CD4-positive, alpha-beta T cell treated with Interleukin-15 for 4 hours (primary cell): ENCODE measurements at regions not wholly inside any gene's neighbourhood (a gene's known extent, or its start where the extent isn't known, plus 50 kb on each side); places are given as distances from the start of the nearest gene placed in this dataset.

Source experiments
- DNase-seq: peaks from one replicate; pipeline ENCODE4 v3.0.0-alpha.2; 2020; ENCODE audit warnings: low spot score

GRCh38 chr20:11043001-11043400, 369.2 kb upstream of the JAG1 start:
- DNase-seq = no peak

- DNase-seq = no peak
These were observed 370.8 kb upstream of the JAG1 start for GRCh38 chr20:11044561-11044960.

GRCh38 chr20:11045412-11046175, 371.8 kb upstream of the JAG1 start:
- DNase-seq = no peak

GRCh38 chr20:11047559-11047958, 373.8 kb upstream of the JAG1 start:
- no peak for DNase-seq

GRCh38 chr20:11048739-11049138, 374.9 kb upstream of the JAG1 start:
- no peak for DNase-seq

- no peak for DNase-seq
These were observed 376.6 kb upstream of the JAG1 start for GRCh38 chr20:11050350-11050749.

- DNase-seq = no peak
These were observed 377.3 kb upstream of the JAG1 start for GRCh38 chr20:11051136-11051535.

GRCh38 chr20:11053310-11053709, 379.5 kb upstream of the JAG1 start:
- DNase-seq = no peak

GRCh38 chr20:11054266-11054993, 380.6 kb upstream of the JAG1 start:
- no peak for DNase-seq

GRCh38 chr20:11056414-11056813, 382.6 kb upstream of the JAG1 start:
- no peak for DNase-seq

GRCh38 chr20:11057624-11058023, 383.8 kb upstream of the JAG1 start:
- DNase-seq = no peak

GRCh38 chr20:11059659-11060058, 385.9 kb upstream of the JAG1 start:
- no peak for DNase-seq

- no peak for DNase-seq
These were observed 386.8 kb upstream of the JAG1 start for GRCh38 chr20:11060423-11061185.

GRCh38 chr20:11063444-11063843, 389.6 kb upstream of the JAG1 start:
- no peak for DNase-seq

- DNase-seq = no peak
These were observed 391.1 kb upstream of the JAG1 start for GRCh38 chr20:11064946-11065345.

- DNase-seq = no peak
These were observed 393.6 kb upstream of the JAG1 start for GRCh38 chr20:11067359-11067758.

- DNase-seq = no peak
These were observed 399.2 kb upstream of the JAG1 start for GRCh38 chr20:11072982-11073381.

GRCh38 chr20:11076434-11077105, 402.8 kb upstream of the JAG1 start:
- DNase-seq = no peak

- no peak for DNase-seq
These were observed 403.4 kb upstream of the JAG1 start for GRCh38 chr20:11077226-11077625.

GRCh38 chr20:11080010-11080409, 406.2 kb upstream of the JAG1 start:
- DNase-seq = no peak

GRCh38 chr20:11080781-11081377, 407.1 kb upstream of the JAG1 start:
- DNase-seq = no peak

- DNase-seq = no peak
These were observed 410.0 kb upstream of the JAG1 start for GRCh38 chr20:11083841-11084240.
